Hepatic stellate cell (primary cell): ENCODE measurements at regions not wholly inside any gene's neighbourhood (a gene's known extent, or its start where the extent isn't known, plus 50 kb on each side); places are given as distances from the start of the nearest gene placed in this dataset.
"Not testable (repeated sequence)": the region's sequence is repeated elsewhere in the genome, so short reads cannot be mapped to it uniquely, and the experiment has no call there.

Source experiments
- DNase-seq: peaks from one replicate; pipeline ENCODE4 v3.0.0; 2011; ENCODE audit warnings: low spot score

DNA sequence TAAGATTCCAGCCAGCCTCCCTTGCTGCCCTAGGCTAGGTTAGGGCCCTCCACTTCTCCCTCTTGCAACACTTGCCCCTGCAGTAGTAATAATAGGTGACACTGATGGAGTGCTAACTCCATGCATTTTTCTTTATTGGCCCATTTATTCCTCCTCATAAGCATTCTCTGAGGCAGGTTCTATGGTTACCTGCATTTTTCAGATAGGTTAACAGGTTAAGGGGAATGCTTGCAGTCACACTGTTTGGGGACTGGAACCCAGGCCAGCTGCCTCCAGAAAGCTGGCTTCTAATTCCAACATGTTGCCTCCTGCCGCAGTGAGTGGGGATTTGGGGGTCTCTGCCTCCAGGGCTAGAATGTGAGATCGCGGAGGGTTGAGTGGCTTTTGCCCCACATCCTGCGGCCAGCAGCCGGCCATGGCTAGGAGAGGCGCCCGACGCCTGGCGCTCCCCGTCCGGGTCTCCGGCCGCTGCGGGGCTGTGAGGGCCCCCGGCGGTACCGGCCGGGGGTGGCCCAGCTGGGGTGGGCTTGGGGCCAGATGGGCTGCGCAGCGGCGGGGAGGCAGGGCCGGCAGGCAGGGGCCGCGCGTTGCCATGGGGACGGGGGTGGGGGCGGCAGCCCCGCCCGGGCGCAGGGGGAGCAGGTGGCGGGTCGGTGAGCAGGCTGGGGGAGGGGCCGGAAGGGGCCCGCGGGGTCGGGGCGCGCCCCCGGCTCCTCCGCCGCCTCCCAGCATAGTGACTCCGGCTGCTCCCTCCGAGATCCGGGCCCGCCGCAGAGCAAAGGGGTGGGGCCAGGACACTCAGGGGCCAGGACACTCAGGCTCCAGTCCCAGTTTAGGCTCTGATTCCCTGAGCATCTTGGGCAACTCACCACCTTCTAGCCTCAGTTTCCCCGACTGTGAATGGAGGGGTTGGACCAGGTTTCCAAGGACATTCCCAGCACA lies 68.4 kb upstream of the SSBP3 start:
- DNase-seq = no peak

DNA sequence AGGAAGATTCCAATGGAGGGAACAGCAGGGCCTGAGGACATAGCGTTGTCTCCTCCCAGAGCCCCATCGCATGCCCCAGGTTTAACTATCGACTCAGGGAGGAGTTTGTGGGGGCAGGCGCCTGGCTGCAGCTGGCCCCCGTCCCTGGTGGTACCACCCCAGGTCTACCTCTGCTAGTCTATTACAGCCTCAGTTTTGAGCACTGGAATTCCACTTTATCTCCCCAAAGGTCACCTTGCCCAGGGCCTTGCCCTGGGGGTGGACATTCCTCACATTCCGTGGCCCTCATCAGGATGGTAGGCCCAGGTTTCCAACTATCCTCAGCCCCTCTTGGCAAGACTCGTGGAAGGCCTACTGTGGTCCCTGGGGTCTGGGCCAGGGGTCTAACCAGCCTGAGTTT lies 65.4 kb upstream of the SSBP3 start:
- DNase-seq = no peak

DNA sequence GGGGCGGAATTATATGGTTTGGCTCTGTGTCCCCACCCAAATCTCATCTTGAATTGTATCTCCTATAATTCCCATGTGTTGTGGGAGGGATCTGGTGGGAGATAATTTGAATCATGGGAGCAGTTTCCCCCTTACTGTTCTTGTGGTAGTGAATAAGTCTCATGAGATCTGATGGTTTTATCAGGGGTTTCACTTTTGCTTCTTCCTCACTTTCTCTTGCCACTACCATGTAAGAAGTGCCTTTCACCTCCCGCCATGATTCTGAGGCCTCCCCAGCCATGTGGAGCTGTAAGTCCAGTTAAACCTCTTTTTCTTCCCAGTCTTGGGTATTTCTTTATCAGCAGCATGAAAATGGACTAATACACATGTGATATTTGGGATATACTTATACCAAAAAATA lies 63.2 kb upstream of the SSBP3 start:
- DNase-seq = not testable (repeated sequence)

DNA sequence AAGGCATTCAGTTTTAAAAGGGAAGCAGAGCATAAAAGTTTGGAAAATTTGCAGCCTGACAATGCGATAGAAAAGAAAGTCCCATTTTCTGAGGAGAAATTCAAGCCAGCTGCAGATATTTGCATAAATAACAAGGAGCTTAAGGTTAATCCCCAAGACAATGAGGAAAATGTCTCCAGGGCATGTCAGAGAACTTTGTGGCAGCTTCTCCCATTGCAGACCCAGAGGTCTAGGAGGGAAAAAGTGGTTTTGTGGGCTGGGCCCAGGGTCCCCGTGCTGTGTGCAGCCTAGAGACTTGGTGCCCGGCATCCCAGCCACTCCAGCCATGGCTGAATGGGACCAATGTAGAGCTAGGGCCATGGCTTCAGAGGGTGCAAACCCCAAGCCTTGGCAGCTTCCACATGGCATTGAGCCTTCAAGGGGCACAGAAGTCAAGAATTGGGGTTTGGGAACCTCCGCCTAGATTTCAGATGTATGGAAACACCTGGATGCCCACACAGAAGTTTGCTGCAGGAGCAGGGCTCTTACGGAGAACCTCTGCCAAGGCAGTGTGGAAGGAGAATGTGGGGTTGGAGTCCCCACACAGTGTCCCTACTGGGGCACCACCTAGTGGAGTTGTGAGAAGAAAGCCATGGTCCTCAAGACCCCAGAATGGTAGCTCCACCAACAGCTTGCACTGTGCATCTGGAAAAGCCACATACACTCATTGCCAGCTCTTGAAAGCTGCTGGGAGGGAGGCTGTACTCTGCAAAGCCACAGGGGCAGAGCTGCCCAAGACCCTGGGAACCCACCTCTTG lies 62.3 kb upstream of the SSBP3 start:
- not testable (repeated sequence) for DNase-seq

DNA sequence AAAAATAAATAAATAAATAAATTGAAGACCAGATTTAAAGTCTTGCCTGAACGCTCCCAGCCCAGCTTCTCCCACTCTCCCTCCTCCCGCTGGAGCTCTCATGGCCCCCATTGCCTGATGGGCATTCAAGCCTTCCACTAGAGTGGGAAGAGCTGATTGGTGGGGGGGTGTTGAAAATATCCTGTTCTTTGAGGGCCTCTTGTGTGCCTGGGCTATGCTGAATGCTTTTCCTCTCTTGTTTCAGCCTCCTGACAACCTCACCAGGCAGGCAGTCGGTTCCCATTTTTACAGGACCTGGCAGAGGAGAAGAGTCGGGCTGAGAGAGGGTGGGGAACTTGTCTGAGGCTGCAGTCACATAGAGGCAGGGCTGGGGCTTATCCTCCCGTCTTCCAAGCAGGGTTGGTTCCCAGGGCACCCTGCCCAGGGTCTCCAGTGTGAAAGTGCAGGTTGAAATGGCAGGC lies 59.2 kb upstream of the SSBP3 start:
- no peak for DNase-seq

DNA sequence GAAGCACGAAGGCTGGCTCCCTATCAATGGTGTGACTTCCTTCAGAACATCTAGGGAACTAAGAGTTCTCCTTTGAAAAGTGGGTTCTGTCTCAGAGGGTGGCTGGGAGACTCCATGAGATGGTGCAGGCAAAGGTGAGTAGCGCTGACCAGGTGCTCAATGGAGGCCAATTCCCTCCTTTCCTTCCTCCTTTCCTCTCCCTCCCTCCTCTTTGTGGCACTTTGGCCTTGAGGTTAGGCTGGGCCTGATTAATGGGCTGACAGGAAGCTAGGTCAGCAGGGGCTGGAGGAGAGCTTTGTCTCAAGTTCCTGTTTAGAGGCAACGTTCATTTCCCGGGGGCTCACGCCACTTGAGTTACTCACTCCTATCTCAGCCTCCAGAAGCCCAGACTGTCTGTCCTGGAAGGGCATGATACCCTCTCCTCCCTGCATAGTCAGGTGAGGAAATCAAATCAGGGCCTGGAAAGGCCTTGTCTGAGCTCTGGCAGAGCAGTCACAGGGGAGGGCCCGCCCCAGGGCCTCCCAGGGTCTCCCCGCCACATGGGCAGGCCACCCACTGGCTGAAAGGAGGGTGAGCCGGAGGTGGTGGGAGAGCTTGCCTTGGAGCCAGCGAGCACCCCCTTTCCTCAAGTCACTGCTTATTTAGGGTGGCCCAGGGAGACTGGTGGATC lies 58.4 kb upstream of the SSBP3 start:
- DNase-seq = no peak

DNA sequence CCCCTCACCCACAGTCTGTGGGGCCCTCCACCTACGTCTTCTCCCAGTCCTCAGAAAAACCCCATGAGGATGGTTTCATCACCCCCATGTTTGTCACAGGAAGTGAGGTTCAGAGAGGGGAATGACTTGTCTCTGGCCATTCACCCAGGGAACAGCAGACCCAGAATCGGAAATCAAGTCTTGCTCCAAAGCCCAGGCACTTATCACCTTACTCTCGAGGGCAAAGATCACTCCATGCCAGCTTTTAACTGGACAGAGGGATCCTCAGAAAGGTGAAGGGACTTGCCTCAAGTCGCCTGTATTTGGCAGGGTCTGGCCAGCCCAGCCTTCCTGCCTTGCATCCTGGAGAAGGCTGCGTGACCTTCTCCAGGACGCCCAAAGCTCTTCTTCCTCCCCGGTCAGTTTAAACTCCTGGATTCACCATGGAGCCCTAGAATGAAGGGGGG lies 57.9 kb upstream of the SSBP3 start:
- DNase-seq = no peak

DNA sequence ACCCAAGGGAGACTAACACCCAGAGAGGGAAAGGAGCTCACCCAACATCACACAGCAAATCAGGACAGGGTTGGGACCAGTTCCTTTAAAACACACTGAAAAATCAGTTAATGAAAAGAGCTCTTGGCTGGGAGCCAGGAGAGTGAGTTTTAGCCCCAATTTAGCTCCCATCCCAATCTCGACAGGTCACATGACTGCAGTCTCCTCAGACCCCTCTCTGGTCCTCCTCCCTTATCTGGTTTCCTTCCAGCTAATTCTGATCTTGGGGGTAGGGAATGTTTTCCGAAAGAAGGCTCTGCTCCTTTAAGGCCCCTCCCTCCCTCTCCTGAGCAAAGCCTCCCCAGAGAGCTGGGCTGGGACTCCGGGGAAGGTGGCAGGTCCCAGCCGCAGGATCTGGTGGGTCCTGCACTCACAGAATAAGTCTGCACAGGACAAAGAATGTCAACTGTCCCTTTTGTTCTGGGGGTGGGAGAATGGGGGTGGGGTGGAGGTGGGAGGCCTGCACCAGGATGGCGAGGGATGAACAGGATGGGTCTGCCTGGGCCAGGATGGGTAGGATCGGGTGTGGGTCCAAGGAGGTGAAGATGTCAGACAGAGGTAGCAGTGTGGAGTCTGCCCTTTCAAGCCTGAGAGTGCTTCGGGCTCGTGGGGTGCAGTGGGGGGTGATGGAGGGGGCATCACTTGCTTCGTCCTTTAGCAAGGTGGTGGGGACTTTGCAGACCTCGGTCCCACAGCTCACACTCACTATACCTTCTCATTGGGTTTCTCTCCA lies 57.3 kb upstream of the SSBP3 start:
- DNase-seq = no peak

DNA sequence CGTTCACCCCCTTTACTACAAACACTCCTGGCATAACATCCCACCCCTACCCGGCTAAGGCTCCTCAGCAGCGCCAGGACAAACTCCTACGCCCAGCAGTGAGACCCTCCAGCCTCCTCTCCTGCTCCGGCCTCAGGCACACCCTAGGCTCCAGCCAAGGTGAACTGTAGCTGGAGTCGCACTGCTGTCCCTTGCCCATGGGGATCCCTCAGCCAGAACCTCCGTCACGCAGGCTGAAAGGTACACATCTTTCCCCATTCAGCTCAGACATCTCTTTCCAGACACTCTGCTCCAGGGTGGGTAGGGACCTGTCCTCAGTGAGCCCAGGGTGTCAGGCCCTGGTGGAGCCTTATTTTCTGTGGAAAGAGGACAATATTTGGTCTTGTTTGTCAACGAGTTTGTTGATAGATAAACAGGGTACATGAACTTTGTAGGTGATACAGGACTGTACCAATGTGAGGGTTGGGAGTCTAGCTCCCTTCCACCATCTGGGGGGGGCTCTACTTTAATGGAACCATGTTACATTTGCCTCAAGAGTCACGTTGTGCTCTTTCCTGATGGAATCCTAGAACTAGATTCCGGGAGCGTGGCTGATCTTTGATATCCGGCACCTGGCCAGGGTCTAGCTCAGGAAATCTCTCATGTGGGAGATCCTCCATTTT lies 56.5 kb upstream of the SSBP3 start:
- DNase-seq = no peak

DNA sequence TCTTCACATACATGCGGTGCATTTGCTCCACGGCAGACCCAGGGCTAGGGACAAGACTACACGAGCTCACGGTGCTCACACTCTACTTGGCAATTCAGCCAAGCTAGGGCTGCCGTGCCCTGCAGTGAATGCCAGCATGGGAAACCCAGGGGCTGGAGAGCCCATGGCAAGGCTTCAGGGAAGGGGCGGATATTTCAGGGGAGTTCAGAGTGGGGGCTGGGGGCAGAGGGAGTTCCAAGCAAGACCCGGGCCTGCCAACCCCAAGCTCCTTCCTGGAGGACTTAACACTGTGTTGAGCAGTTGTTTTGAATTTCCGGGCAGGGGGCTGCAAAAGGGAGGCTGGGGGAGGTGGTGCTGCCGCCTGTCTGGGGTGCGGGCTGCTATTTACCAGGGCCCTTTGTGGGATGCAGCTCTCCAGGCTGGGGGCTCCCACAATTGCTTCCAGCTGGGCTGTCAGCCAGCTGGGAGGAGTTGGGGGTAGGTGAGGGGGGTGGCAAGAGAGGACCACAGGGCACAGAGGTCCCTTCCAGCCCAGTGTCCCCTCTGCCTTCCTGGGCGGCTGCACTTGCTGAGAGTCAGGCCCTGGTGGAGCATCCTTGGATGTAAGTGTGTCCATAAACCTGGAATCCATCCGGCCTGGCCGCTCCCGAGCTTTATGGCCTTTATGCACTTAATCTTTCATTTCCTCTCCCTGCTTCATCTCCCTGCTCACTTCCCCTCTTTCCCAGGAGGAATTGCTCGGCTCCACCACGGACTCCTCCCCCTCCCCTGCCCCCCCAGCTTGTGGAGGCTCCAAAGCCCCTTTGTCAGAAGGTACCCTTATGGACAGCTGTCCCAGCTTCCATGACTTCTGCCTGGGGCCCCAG lies 55.8 kb upstream of the SSBP3 start:
- no peak for DNase-seq

DNA sequence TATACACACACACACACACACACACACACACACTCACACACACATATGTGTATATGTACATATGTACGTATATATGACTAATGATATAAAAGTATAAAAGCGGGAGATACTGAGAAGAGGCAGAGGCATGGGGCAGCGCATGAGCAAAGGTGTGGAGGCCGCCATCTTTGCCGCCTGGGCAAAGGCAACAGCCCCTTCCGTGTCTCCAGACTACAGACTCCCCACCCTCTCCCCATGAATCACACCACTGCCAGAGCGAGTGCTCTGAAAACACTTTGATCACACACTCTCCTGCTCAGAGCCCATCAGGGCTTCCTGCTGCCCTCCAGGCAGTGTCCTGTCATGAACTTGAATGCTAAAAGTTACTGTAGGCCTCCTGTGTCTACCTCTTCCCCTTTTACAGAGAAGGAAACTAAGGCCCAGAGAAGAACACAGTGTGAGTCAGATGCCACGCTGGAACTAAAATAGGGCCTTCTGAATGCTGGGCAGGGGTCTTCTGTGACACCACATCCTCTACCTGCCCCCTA lies 54.7 kb upstream of the SSBP3 start:
- no peak for DNase-seq

DNA sequence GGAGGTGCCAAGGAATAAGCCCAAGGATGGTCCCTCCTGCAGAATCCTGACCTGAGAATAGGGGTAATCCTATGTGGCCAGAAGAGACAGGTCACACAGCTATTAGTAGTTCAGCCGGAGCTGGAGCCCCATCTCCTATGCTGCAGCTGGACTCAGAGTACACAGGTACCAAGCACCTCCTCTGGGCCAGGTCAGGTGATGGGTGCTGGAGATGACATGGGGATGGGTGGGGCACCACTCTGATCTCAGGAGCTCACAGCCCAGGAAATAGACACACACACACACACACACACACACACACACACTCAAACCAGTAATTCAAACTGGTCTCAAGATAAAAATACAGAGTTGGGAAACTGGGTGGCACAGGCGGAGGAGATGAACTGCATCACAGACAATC lies 54.2 kb upstream of the SSBP3 start:
- no peak for DNase-seq

DNA sequence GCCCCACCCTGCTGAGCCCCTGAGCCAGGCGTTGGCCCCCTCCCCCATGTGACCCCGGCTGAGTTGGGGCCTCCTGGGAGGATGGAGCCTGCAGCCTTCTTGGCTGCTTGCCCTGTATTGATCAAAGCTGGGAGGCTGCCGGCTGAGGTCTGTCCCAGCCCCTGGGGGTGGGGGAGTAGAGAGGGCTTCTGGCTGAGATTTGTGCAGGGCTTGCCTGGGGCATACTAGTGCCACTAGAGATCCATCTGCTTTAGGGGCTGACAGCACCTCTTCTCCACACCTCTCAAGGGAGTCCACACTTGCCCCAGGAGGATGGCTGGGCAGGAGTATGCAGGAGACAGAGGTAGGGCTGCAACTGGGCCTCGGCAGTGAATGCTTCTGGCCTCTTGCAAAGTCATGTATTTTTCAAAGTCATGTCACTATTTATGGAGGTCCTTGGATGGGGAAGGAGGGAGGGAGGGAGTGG lies 53.6 kb upstream of the SSBP3 start:
- no peak for DNase-seq

DNA sequence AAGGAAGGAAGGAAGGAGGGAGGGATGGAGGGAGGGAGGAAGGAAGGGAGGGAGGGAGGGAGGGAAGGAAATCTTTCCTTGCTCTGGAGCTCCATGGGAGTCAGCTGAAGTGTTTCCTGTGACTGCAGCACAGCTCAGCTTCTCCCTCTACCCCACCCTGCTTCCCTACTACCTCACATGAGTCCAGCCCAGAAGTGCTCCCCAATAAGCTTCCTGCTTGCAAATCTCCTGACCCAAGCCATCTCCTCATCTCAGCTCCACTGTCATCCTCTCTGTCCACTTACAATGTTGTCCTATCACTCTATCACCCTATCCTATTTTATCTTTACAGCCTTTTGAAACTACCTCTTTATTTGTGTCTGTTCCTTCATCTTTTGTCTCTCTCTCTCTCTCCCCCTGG lies 52.9 kb upstream of the SSBP3 start:
- DNase-seq = no peak

DNA sequence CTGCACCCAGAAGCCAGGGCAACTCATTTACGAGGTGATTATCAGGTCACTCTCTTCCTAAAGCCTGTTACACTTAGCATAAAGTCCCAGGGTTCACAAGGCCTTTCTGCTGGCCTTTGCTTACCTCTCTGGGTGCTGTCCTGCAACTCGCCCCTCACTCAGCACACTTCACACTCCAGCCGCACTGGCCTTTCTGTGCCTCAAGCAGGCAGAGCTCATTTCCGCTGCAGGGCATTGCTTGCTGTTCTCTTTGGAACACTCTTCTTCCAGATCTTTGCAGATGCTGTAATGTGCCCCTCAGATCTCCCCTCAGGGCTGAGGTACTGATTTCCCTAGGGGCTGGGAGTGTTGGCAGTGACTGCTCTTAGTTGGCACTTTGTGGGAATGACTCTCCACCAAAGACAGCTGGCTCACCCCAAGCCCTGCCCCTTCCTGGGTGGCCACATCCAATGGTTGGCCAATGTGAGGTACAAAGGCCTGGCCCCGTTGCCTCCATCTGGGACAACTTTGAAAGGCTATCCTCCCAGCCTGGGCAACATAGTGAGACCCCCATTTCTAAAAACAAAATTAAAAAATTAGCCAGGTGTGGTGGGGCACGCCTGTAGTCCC lies 50.8 kb upstream of the SSBP3 start:
- no peak for DNase-seq

DNA sequence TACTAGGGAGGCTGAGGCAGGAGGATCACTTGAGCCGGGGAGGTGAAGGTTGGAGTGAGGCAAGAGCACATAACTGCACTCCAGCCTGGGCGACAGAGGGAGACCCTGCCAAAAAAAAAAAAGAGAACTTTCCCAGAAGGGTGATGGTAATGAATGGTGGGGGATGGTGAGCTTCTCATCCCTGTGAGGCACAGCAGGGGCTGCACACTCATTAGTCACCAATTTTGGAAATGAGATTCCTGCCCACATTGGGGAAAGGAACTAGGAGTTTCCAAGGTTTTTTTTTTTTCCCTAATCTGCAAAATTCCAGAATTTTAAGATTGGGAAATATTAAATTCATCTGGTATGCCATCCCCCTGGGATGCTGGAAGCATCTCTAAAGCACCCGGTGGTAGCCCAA lies 50.2 kb upstream of the SSBP3 start:
- DNase-seq = no peak
